HCT116 (cell line): ENCODE measurements at regions not wholly inside any gene's neighbourhood (a gene's known extent, or its start where the extent isn't known, plus 50 kb on each side); places are given as distances from the start of the nearest gene placed in this dataset.
"Not testable (repeated sequence)": the region's sequence is repeated elsewhere in the genome, so short reads cannot be mapped to it uniquely, and the experiment has no call there.

ENCODE experiments used
- ATAC-seq: fragments of 200-7000 bp; cut with Tn5 transposase; 2 replicates; pipeline ENCODE4 v1.9.1; 2020; ENCODE audit warnings: mild to moderate bottlenecking, moderate library complexity
- BruUV-seq: library from RNA; stranded (reverse); fragments of 400-500 nt; replicated peaks from 2 replicates; lab custom pipeline; 2021; lab: Mats Ljungman, UMichigan
- CTCF ChIA-PET: fragments of 300-600 bp; sonication (Branson Sonifier 250); formaldehyde crosslinking; loops from one replicate; lab custom pipeline; 2021; ENCODE audit warnings: antibody characterized with exemption; lab: Charles Lee
- POLR2A ChIA-PET: fragments of 300-600, 350-600 bp; sonication (Branson Sonifier 250); formaldehyde crosslinking; loops from one replicate; lab custom pipeline; 2021; ENCODE audit warnings: antibody characterized with exemption; lab: Charles Lee
- RAD21 ChIA-PET, 2 experiments: fragments of 300-600 bp; sonication (Branson Sonifier 250); formaldehyde crosslinking; loops; one replicate each; lab custom pipeline; 2023; ENCODE audit warnings: low total read pairs in 2 of 2; ENCODE audit not compliant: uncharacterized antibody in 2 of 2, unreplicated experiment in 2 of 2, low non-redundant PET in 1 of 2; lab: Charles Lee
- DNase-seq: peaks from one replicate; pipeline ENCODE4 v3.0.0-alpha.2; 2010; ENCODE audit warnings: low read depth, low spot score
- H2AFZ ChIP-seq: fragments of 200-600 bp; shearing (Covaris generic), sonication (generic); 2 replicates; pipeline ENCODE4 v1.6.1; 2017; ENCODE audit warnings: low read depth, mixed run types, mixed read lengths, antibody characterized with exemption, low read length; ENCODE audit not compliant: poor library complexity, severe bottlenecking
- H3K27ac ChIP-seq: 2 replicates; pipeline ENCODE4 v1.5.1; 2012; ENCODE audit warnings: low read depth, low read length
- H3K27me3 ChIP-seq: fragments of 200-600 bp; sonication (generic); 2 replicates; pipeline ENCODE4 v1.6.1; 2016; ENCODE audit warnings: mixed run types, low read length, mixed read lengths; ENCODE audit not compliant: insufficient read depth
- H3K36me3 ChIP-seq, 2 experiments: fragments of 200-500 bp in 1 of 2; fragments of 200-600 bp in 1 of 2; sonication (Bioruptor generic) in 1 of 2; sonication (generic) in 1 of 2; 2 replicates each; pipeline versions ENCODE4 v1.5.1 to v1.6.1; 2014 to 2016; ENCODE audit warnings: low read length in 2 of 2, inconsistent platforms in 1 of 2, mixed read lengths in 1 of 2, mixed run types in 1 of 2; ENCODE audit not compliant: insufficient read depth in 2 of 2, control insufficient read depth in 1 of 2
- H3K4me1 ChIP-seq, 2 experiments: fragments of 200-600 bp in 1 of 2; sonication (generic) in 1 of 2; 2 replicates each; pipeline versions ENCODE4 v1.5.1 to v1.6.1; 2012 to 2017; ENCODE audit warnings: low read length in 2 of 2, inconsistent platforms in 1 of 2, mild to moderate bottlenecking in 1 of 2, mixed read lengths in 1 of 2, mixed run types in 1 of 2, moderate library complexity in 1 of 2; ENCODE audit not compliant: insufficient read depth in 2 of 2, control insufficient read depth in 1 of 2
- H3K4me2 ChIP-seq: fragments of 200-600 bp; sonication (generic); 2 replicates; pipeline ENCODE4 v1.6.1; 2017; ENCODE audit warnings: mixed run types, low read length, mixed read lengths
- H3K4me3 ChIP-seq, 2 experiments: fragments of 200-600 bp in 1 of 2; sonication (generic) in 1 of 2; replicated peaks in 1 of 2; 2 replicates each; pipeline ENCODE4 v1.5.1; 2011 to 2016; ENCODE audit warnings: low read length in 2 of 2, control low read depth in 1 of 2, low read depth in 1 of 2, mild to moderate bottlenecking in 1 of 2, mixed read lengths in 1 of 2, mixed run types in 1 of 2
- H3K79me2 ChIP-seq: fragments of 200-600 bp; sonication (generic); 2 replicates; pipeline ENCODE4 v1.6.1; 2017; ENCODE audit warnings: mild to moderate bottlenecking, mixed run types, low read length, moderate library complexity, mixed read lengths; ENCODE audit not compliant: insufficient read depth
- H3K9ac ChIP-seq: fragments of 200-600 bp; sonication (generic); 2 replicates; pipeline ENCODE4 v1.6.1; 2016; ENCODE audit warnings: low read length, mixed read lengths
- H3K9me2 ChIP-seq: fragments of 200-600 bp; sonication (generic), shearing (Covaris generic); 2 replicates; pipeline ENCODE4 v1.6.1; 2017; ENCODE audit warnings: mixed run types, mild to moderate bottlenecking, moderate library complexity; ENCODE audit not compliant: insufficient read depth
- H3K9me3 ChIP-seq, 2 experiments: fragments of 200-500 bp in 1 of 2; fragments of 200-600 bp in 1 of 2; sonication (Bioruptor generic) in 1 of 2; sonication (generic) in 1 of 2; 2 replicates each; pipeline ENCODE4 v1.6.1; 2014 to 2017; ENCODE audit warnings: low read length in 2 of 2, mixed read lengths in 2 of 2, inconsistent platforms in 1 of 2, low read depth in 1 of 2, mild to moderate bottlenecking in 1 of 2, mixed run types in 1 of 2, moderate library complexity in 1 of 2; ENCODE audit not compliant: control insufficient read depth in 1 of 2, insufficient read depth in 1 of 2
- H4K20me1 ChIP-seq: fragments of 200-600 bp; sonication (generic), shearing (Covaris generic); 2 replicates; pipeline ENCODE4 v1.6.1; 2017; ENCODE audit warnings: mixed run types, mild to moderate bottlenecking, moderate library complexity; ENCODE audit not compliant: insufficient read depth
- EGR1 ChIP-seq: IDR thresholded peaks from 2 replicates; pipeline ENCODE4 v1.6.1; 2012; ENCODE audit warnings: low read depth
- ELF1 ChIP-seq: IDR thresholded peaks from 2 replicates; pipeline ENCODE4 v1.6.1; 2012; ENCODE audit warnings: low read depth, borderline replicate concordance
- EZH2 ChIP-seq: fragments of 200-600 bp; sonication (generic); IDR thresholded peaks from 2 replicates; pipeline ENCODE4 v1.6.1; 2017; ENCODE audit warnings: antibody characterized with exemption, mixed run types
- EZH2phosphoT487 ChIP-seq: fragments of 200-600 bp; IDR thresholded peaks from 2 replicates; pipeline ENCODE4 v1.6.1; 2018; ENCODE audit warnings: antibody characterized with exemption, borderline replicate concordance
- JUND ChIP-seq: IDR thresholded peaks from 2 replicates; pipeline ENCODE4 v1.6.1; 2012
- POLR2AphosphoS5 ChIP-seq: IDR thresholded peaks from 2 replicates; pipeline ENCODE4 v1.6.1; 2011; ENCODE audit warnings: mild to moderate bottlenecking, low read depth, low read length, moderate library complexity
- RAD21 ChIP-seq: IDR thresholded peaks from 2 replicates; pipeline ENCODE4 v1.6.1; 2012; ENCODE audit warnings: low read depth, mild to moderate bottlenecking
- YY1 ChIP-seq: IDR thresholded peaks from 2 replicates; pipeline ENCODE4 v1.6.1; 2011; ENCODE audit warnings: low read length, low read depth, moderate library complexity, mild to moderate bottlenecking; ENCODE audit not compliant: insufficient replicate concordance; ENCODE audit errors: extremely low read depth
- ZFX ChIP-seq: fragments of 450-650 bp; IDR thresholded peaks from 2 replicates; pipeline ENCODE4 v1.6.1; 2017
- ZNF274 ChIP-seq: fragments of 200-500 bp; sonication (Bioruptor generic); IDR thresholded peaks from 2 replicates; pipeline ENCODE4 v1.6.1; 2014; ENCODE audit warnings: mild to moderate bottlenecking, low read depth, low read length, inconsistent platforms
- intact Hi-C: fragments of 100-400 bp; cut with micrococcal nuclease; formaldehyde crosslinking; loops from 2 replicates; pipeline ENCODE4 v1.10.0; 2022
- TF ChIP-seq, protein P1 (sequence below): IDR thresholded peaks from 2 replicates; pipeline ENCODE4 v1.6.1; 2012
- TF ChIP-seq, protein P2 (sequence below): IDR thresholded peaks from 2 replicates; pipeline ENCODE4 v1.6.1; 2011; ENCODE audit warnings: mild to moderate bottlenecking, low read length, moderate library complexity; ENCODE audit not compliant: insufficient replicate concordance; ENCODE audit errors: extremely low read depth

DNA sequence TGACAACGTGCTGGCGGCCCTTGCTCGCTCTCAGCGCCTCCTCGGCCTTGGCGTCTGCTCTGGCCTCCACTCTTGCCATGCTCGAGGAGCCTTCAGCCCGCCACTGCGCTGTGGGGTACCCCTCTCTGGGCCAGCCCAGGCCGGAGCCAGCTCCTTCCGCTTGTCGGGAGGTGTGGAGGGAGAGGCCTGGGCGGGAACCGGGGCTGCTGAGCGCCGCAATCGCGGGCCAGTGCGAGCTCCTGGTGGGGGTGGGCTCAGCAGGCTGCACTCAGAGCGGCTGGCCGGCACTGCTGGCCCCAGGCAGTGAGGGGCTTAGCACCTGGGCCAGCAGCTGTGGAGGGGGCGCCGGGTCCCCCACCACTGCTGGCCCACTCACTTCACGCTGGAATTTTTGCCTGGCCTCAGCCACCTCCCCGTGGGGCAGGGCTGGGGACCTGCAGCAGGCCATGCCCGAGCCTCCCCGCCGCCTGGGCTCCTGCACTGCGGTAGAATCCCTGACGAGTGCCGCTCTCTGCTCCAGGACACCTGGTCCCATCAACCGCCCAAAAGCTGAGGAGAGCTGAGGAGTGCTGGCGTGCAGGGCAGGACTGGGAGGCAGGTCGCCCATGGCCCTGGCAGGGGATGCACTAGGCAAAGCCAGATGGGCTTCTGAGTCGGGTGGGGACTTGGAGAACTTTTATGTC lies 372.2 kb upstream of the NRG3 start:
- intact Hi-C loops, result no loop called here
- Histone ChIP-seq H4K20me1 (no peaks in the 10 kb centered on the region), H3K27ac (no peak overlapping the region), H3K36me3 (no peaks in the 10 kb centered on the region), H3K79me2 (no peaks in the 10 kb centered on the region), H2AFZ (no peak overlapping the region), H3K27me3 (no peaks in the 10 kb centered on the region)
- RAD21 ChIA-PET, result no interaction called here
- POLR2A ChIA-PET, result no interaction called here
- DNase-seq, result no peak
- no peak for TF ChIP-seq EZH2
- TF ChIP-seq, all 23 proteins: peak for 0
- BruUV-seq, result no TSS peak
- Histone ChIP-seq H3K4me2 (no peak overlapping the region), H3K9ac (no peak overlapping the region), H3K9me2 (no peaks in the 10 kb centered on the region), H3K4me1 (no peaks in the 10 kb centered on the region), H3K4me3 (no peak overlapping the region), H3K9me3 (peaks cover 0 to 23% of the 10 kb centered on the region in 2 experiments; a peak in 2 of 4 replicates)
- CTCF ChIA-PET, result no interaction called here
- ATAC-seq, result no peak

DNA sequence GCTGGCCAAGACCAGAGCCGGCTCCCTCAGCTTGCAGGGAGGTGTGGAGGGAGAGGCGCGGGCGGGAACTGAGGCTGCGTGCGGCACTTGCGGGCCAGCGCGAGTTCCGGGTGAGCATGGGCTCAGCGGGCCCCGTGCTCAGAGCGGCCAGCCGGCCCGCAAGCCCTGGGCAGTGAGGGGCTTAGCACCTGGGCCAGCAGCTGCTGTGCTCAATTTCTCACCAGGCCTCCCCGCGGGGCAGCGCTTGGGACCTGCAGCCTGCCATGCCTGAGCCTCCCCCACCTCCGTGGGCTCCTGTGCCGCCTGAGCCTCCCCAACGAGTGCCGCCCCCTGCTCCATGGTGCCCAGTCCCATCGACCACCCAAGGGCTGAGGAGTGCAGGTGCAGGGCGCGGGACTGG lies 369.2 kb upstream of the NRG3 start:
- H3K27ac ChIP-seq, RAD21 ChIA-PET, H3K4me3 ChIP-seq, H4K20me1 ChIP-seq, BruUV-seq, intact Hi-C loops, H3K4me1 ChIP-seq, CTCF ChIA-PET, H3K36me3 ChIP-seq, H3K27me3 ChIP-seq, DNase-seq, ATAC-seq, H3K79me2 ChIP-seq, POLR2A ChIA-PET, H3K9me2 ChIP-seq, H2AFZ ChIP-seq, H3K9me3 ChIP-seq, H3K4me2 ChIP-seq, H3K9ac ChIP-seq: not testable (repeated sequence)

DNA sequence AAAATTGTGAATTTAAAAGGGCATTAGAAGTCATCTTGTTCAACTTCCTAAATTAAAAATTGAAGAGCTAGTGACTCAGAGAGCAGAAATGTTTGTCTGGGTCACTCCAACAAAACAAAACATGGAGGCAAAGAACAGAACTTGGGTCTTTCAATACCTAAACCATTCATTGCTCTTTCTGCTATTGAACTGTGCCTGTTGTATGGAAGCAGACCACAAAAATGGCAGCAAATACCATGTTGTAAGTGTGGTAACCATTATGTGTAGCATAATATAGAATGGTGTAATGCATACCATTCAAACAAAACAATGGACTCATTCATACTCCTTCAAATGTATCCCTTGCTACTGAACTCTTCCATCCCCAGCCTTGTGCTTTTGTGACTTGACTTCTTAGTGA lies 360.2 kb upstream of the NRG3 start:
- intact Hi-C loops, result no loop called here
- TF ChIP-seq EZH2 (no peak), YY1 (no peak), EGR1 (no peak), EZH2phosphoT487 (no peak), RAD21 (no peak), POLR2AphosphoS5 (no peak), ZFX (no peak), JUND (no peak), ELF1 (no peak), ZNF274 (no peak)
- TF ChIP-seq, protein P1, sequence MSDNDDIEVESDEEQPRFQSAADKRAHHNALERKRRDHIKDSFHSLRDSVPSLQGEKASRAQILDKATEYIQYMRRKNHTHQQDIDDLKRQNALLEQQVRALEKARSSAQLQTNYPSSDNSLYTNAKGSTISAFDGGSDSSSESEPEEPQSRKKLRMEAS, result no peak
- TF ChIP-seq, protein P2, sequence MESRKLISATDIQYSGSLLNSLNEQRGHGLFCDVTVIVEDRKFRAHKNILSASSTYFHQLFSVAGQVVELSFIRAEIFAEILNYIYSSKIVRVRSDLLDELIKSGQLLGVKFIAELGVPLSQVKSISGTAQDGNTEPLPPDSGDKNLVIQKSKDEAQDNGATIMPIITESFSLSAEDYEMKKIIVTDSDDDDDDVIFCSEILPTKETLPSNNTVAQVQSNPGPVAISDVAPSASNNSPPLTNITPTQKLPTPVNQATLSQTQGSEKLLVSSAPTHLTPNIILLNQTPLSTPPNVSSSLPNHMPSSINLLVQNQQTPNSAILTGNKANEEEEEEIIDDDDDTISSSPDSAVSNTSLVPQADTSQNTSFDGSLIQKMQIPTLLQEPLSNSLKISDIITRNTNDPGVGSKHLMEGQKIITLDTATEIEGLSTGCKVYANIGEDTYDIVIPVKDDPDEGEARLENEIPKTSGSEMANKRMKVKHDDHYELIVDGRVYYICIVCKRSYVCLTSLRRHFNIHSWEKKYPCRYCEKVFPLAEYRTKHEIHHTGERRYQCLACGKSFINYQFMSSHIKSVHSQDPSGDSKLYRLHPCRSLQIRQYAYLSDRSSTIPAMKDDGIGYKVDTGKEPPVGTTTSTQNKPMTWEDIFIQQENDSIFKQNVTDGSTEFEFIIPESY, result no peak

More for the DNA sequence above, 360.2 kb upstream of the NRG3 start:
- POLR2A ChIA-PET, result no interaction called here
- DNase-seq (no peak), ATAC-seq (no peak)
- H3K27me3 ChIP-seq, result no peaks in the 10 kb centered on the region
- peaks cover under 1 to 8% of the 10 kb centered on the region in 2 experiments; a peak in 2 of 4 replicates for H3K9me3 ChIP-seq
- BruUV-seq, result no TSS peak
- H3K4me2 ChIP-seq, result no peak overlapping the region
- no peaks in the 10 kb centered on the region for H3K79me2 ChIP-seq
- H3K27ac ChIP-seq, result no peak overlapping the region
- H3K9ac ChIP-seq, result no peak overlapping the region
- H4K20me1 ChIP-seq, result no peaks in the 10 kb centered on the region
- no peaks in the 10 kb centered on the region for H3K4me1 ChIP-seq
- RAD21 ChIA-PET, result no interaction called here
- no peak overlapping the region for H3K4me3 ChIP-seq
- H2AFZ ChIP-seq, result no peak overlapping the region
- CTCF ChIA-PET, result no interaction called here
- H3K36me3 ChIP-seq, result no peaks in the 10 kb centered on the region
- H3K9me2 ChIP-seq, result no peaks in the 10 kb centered on the region
